T-helper 17 cell (primary cell): ENCODE measurements at regions not wholly inside any gene's neighbourhood (a gene's known extent, or its start where the extent isn't known, plus 50 kb on each side); places are given as distances from the start of the nearest gene placed in this dataset.

ENCODE experiments used
- ATAC-seq: fragments of 150-1000 bp; cut with Tn5 transposase; 2 replicates; pipeline ENCODE4 v1.10.0; 2021; ENCODE audit warnings: mild to moderate bottlenecking, moderate library complexity
- DNase-seq, 3 donors: peaks; one replicate each; pipeline versions ENCODE4 v3.0.0 to v3.0.0-alpha.2; 2020 to 2021
- H3K9me3 ChIP-seq: one replicate; pipeline ENCODE4 v1.7.0; 2013; ENCODE audit warnings: low read length, mild to moderate bottlenecking; ENCODE audit not compliant: control insufficient read depth, poor library complexity, severe bottlenecking
- H3K27ac Mint-ChIP-seq: one replicate; pipeline ENCODE4 v1.8.0; 2022; ENCODE audit warnings: mild to moderate bottlenecking, moderate library complexity, mixed read lengths
- H3K27me3 Mint-ChIP-seq: one replicate; pipeline ENCODE4 v1.8.0; 2022; ENCODE audit warnings: mixed read lengths
- H3K36me3 Mint-ChIP-seq: one replicate; pipeline ENCODE4 v1.8.0; 2022; ENCODE audit warnings: low read depth, mixed read lengths
- H3K4me1 Mint-ChIP-seq: one replicate; pipeline ENCODE4 v1.8.0; 2022; ENCODE audit warnings: mild to moderate bottlenecking, mixed read lengths
- H3K4me3 Mint-ChIP-seq: one replicate; pipeline ENCODE4 v1.8.0; 2022; ENCODE audit warnings: mild to moderate bottlenecking, moderate library complexity, mixed read lengths

GRCh38 chr9:115249488-115249887 lies 131.5 kb upstream of the TNC start:
- no peaks in the 10 kb centered on the region for H3K36me3 Mint-ChIP-seq
- ATAC-seq (no peak), DNase-seq (no peak)
- peaks cover 3% of the 10 kb centered on the region for H3K9me3 ChIP-seq
- H3K4me1 Mint-ChIP-seq: no peaks in the 10 kb centered on the region
- no peak overlapping the region for H3K4me3 Mint-ChIP-seq
- H3K27me3 Mint-ChIP-seq: no peaks in the 10 kb centered on the region
- H3K27ac Mint-ChIP-seq: no peak overlapping the region

- DNase-seq (no peak), ATAC-seq (no peak)
- Mint-ChIP-seq H3K4me3 (no peak overlapping the region), H3K27me3 (peaks cover 5% of the 10 kb centered on the region), H3K36me3 (no peaks in the 10 kb centered on the region), H3K4me1 (no peaks in the 10 kb centered on the region), H3K27ac (no peak overlapping the region)
- peaks cover 3% of the 10 kb centered on the region for H3K9me3 ChIP-seq
Measured at GRCh38 chr9:115250621-115251032, 132.7 kb upstream of the TNC start.

- DNase-seq (no peak), ATAC-seq (no peak)
- H3K36me3 Mint-ChIP-seq: no peaks in the 10 kb centered on the region
- no peak overlapping the region for H3K27ac Mint-ChIP-seq
- H3K27me3 Mint-ChIP-seq: peaks cover 11% of the 10 kb centered on the region
- H3K4me3 Mint-ChIP-seq: no peak overlapping the region
- peaks cover 3% of the 10 kb centered on the region for H3K9me3 ChIP-seq
- no peaks in the 10 kb centered on the region for H3K4me1 Mint-ChIP-seq
Measured at GRCh38 chr9:115254287-115255180, 136.6 kb upstream of the TNC start.

GRCh38 chr9:115261656-115262081 lies 143.7 kb upstream of the TNC start:
- H3K27me3 Mint-ChIP-seq: peaks cover 12% of the 10 kb centered on the region
- no peaks in the 10 kb centered on the region for H3K9me3 ChIP-seq
- no peaks in the 10 kb centered on the region for H3K36me3 Mint-ChIP-seq
- H3K4me3 Mint-ChIP-seq: no peak overlapping the region
- ATAC-seq: no peak
- DNase-seq: no peak
- no peak overlapping the region for H3K27ac Mint-ChIP-seq
- H3K4me1 Mint-ChIP-seq: no peaks in the 10 kb centered on the region

- no peak for DNase-seq
- no peak for ATAC-seq
- H3K27ac Mint-ChIP-seq: no peak overlapping the region
- no peak overlapping the region for H3K4me3 Mint-ChIP-seq
- H3K27me3 Mint-ChIP-seq: peaks cover 12% of the 10 kb centered on the region
- H3K36me3 Mint-ChIP-seq: no peaks in the 10 kb centered on the region
- no peaks in the 10 kb centered on the region for H3K4me1 Mint-ChIP-seq
- H3K9me3 ChIP-seq: no peaks in the 10 kb centered on the region
Measured at GRCh38 chr9:115262477-115262876, 144.5 kb upstream of the TNC start.

- no peaks in the 10 kb centered on the region for H3K9me3 ChIP-seq
- Mint-ChIP-seq H3K4me1 (no peaks in the 10 kb centered on the region), H3K27ac (no peak overlapping the region), H3K36me3 (no peaks in the 10 kb centered on the region), H3K27me3 (peaks cover 8% of the 10 kb centered on the region), H3K4me3 (no peak overlapping the region)
- ATAC-seq: no peak
- DNase-seq: no peak
Measured at GRCh38 chr9:115262952-115263351, 145.0 kb upstream of the TNC start.

- H3K4me1 Mint-ChIP-seq: no peaks in the 10 kb centered on the region
- H3K36me3 Mint-ChIP-seq: no peaks in the 10 kb centered on the region
- ATAC-seq (no peak), DNase-seq (no peak)
- H3K27ac Mint-ChIP-seq: no peak overlapping the region
- no peaks in the 10 kb centered on the region for H3K9me3 ChIP-seq
- H3K27me3 Mint-ChIP-seq: peaks cover 6% of the 10 kb centered on the region
- no peak overlapping the region for H3K4me3 Mint-ChIP-seq
Measured at GRCh38 chr9:115263371-115264075, 145.6 kb upstream of the TNC start.

- no peak overlapping the region for H3K27ac Mint-ChIP-seq
- DNase-seq (no peak), ATAC-seq (no peak)
- peaks cover 6% of the 10 kb centered on the region for H3K27me3 Mint-ChIP-seq
- H3K4me1 Mint-ChIP-seq: no peaks in the 10 kb centered on the region
- no peaks in the 10 kb centered on the region for H3K36me3 Mint-ChIP-seq
- H3K9me3 ChIP-seq: no peaks in the 10 kb centered on the region
- no peak overlapping the region for H3K4me3 Mint-ChIP-seq
Measured at GRCh38 chr9:115264313-115264712, 146.4 kb upstream of the TNC start.

GRCh38 chr9:115267790-115268189 lies 149.8 kb upstream of the TNC start:
- no peaks in the 10 kb centered on the region for H3K9me3 ChIP-seq
- H3K36me3 Mint-ChIP-seq: no peaks in the 10 kb centered on the region
- no peaks in the 10 kb centered on the region for H3K4me1 Mint-ChIP-seq
- no peak overlapping the region for H3K27ac Mint-ChIP-seq
- ATAC-seq: no peak
- DNase-seq: no peak
- no peak overlapping the region for H3K4me3 Mint-ChIP-seq
- H3K27me3 Mint-ChIP-seq: peaks cover 6% of the 10 kb centered on the region

- Mint-ChIP-seq H3K27ac (no peak overlapping the region), H3K36me3 (no peaks in the 10 kb centered on the region), H3K4me1 (no peaks in the 10 kb centered on the region), H3K27me3 (peaks cover 38% of the 10 kb centered on the region), H3K4me3 (no peak overlapping the region)
- DNase-seq (no peak), ATAC-seq (no peak)
- no peaks in the 10 kb centered on the region for H3K9me3 ChIP-seq
Measured at GRCh38 chr9:115275753-115276152, 157.8 kb upstream of the TNC start.

- no peak for ATAC-seq
- peaks cover 43% of the 10 kb centered on the region for H3K27me3 Mint-ChIP-seq
Measured at GRCh38 chr9:115276621-115277020, 158.7 kb upstream of the TNC start.

GRCh38 chr9:115277301-115277700 lies 159.3 kb upstream of the TNC start:
- Mint-ChIP-seq H3K36me3 (no peaks in the 10 kb centered on the region), H3K4me3 (no peak overlapping the region), H3K27me3 (peaks cover 49% of the 10 kb centered on the region), H3K4me1 (no peaks in the 10 kb centered on the region), H3K27ac (no peak overlapping the region)
- no peaks in the 10 kb centered on the region for H3K9me3 ChIP-seq
- no peak for DNase-seq
- no peak for ATAC-seq

More at GRCh38 chr9:115276621-115277020, 158.7 kb upstream of the TNC start:
- no peak overlapping the region for H3K4me3 Mint-ChIP-seq
- H3K27ac Mint-ChIP-seq: no peak overlapping the region
- no peaks in the 10 kb centered on the region for H3K4me1 Mint-ChIP-seq
- no peaks in the 10 kb centered on the region for H3K9me3 ChIP-seq
- H3K36me3 Mint-ChIP-seq: no peaks in the 10 kb centered on the region
- no peak for DNase-seq

GRCh38 chr9:115278326-115279035 lies 160.5 kb upstream of the TNC start:
- ATAC-seq (no peak), DNase-seq (no peak)
- H3K4me1 Mint-ChIP-seq: no peaks in the 10 kb centered on the region
- H3K27ac Mint-ChIP-seq: no peak overlapping the region
- peaks cover 54% of the 10 kb centered on the region for H3K27me3 Mint-ChIP-seq
- no peaks in the 10 kb centered on the region for H3K36me3 Mint-ChIP-seq
- H3K4me3 Mint-ChIP-seq: no peak overlapping the region
- H3K9me3 ChIP-seq: no peaks in the 10 kb centered on the region
